Umbilical cord (tissue), 1 donor: ENCODE measurements at regions not wholly inside any gene's neighbourhood (a gene's known extent, or its start where the extent isn't known, plus 50 kb on each side); places are given as distances from the start of the nearest gene placed in this dataset.

Experiments used
- DNase-seq: peaks from one replicate; pipeline ENCODE4 v3.0.0-alpha.2; 2015; ENCODE audit warnings: low spot score

- DNase-seq = no peak
Measured at GRCh38 chr16:85400305-85401205, 212.6 kb upstream of the GSE1 start.

GRCh38 chr16:85401370-85401916 lies 211.7 kb upstream of the GSE1 start:
- DNase-seq = no peak

GRCh38 chr16:85401917-85402766 lies 211.0 kb upstream of the GSE1 start:
- DNase-seq = no peak

GRCh38 chr16:85402910-85403692 lies 210.0 kb upstream of the GSE1 start:
- peak; percentile 80 for DNase-seq

GRCh38 chr16:85403693-85404092 lies 209.4 kb upstream of the GSE1 start:
- DNase-seq = no peak

- DNase-seq = no peak
Measured at GRCh38 chr16:85412911-85413520, 200.1 kb upstream of the GSE1 start.

GRCh38 chr16:85413691-85414663 lies 199.1 kb upstream of the GSE1 start:
- DNase-seq = no peak

GRCh38 chr16:85415196-85416090 lies 197.7 kb upstream of the GSE1 start:
- peak; percentile 68 for DNase-seq

- DNase-seq = peak; percentile 55
Measured at GRCh38 chr16:85416228-85417109, 196.7 kb upstream of the GSE1 start.

GRCh38 chr16:85417156-85417860 lies 195.8 kb upstream of the GSE1 start:
- no peak for DNase-seq

GRCh38 chr16:85418978-85419491 lies 194.1 kb upstream of the GSE1 start:
- DNase-seq = no peak

GRCh38 chr16:85419503-85420408 lies 193.4 kb upstream of the GSE1 start:
- DNase-seq = peak; percentile 43

- DNase-seq = no peak
Measured at GRCh38 chr16:85420501-85421337, 192.4 kb upstream of the GSE1 start.

GRCh38 chr16:85421338-85422195 lies 191.6 kb upstream of the GSE1 start:
- DNase-seq = no peak
